ENCODE measurements at regions not wholly inside any gene's neighbourhood (a gene's known extent, or its start where the extent isn't known, plus 50 kb on each side); places are given as distances from the start of the nearest gene placed in this dataset.

DNA sequence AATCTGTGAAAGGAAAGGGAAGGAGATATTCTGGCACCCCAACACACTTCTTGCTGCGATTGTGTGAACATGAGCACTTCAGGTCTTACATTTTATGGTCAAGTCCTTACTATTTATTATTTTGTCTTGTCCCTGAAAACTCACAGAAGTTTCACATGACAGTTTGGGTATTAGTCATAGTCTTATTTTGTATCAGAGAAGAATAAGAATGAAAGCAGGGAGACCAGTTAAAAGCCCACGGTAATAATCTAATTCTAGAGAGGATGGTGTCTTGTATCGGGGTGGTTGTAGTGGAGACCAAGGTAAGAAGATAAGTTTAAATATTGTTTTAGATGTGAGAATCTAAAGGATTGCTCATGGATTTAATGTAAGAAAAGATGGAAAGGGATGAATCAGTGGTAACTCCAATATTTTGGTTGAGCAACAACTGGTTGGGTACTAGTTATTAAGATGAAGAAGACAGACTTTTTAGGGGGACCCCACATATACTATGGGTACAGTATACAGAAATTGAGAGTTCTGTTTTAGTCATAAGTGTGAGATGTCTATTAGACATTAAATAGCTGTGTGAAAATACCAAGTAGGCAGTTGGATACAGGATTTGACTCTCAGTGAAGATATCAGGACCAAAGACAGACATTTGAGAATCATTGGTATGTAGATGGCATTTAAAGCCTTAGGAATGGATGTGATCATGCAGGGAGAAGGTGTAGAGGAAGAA is 227.6 kb downstream of the MFSD1 start:
- Histone ChIP-seq H3K27ac (ENCODE audit: low read length) (peak overlapping the region; percentile 27; the same call in 1 of the 2 replicates), H4K20me1 (ENCODE audit: insufficient read depth, low read length) (no peaks in the 10 kb centered on the region), H3K4me1 (ENCODE audit: low read length) (peaks cover 24% of the 10 kb centered on the region), H2AFZ (ENCODE audit: low read length) (peak overlapping the region; percentile 12), H3K4me2 (ENCODE audit: low read depth, low read length) (peak overlapping the region; percentile 47), H3K4me3 (ENCODE audit: low read length) (peak overlapping the region; percentile 1; the same call in 1 of the 2 replicates), H3K27me3 (replicated peaks; ENCODE audit: insufficient read depth, low read length) (no peaks in the 10 kb centered on the region), H3F3A (ENCODE audit: insufficient read depth, low read length) (0 out of 2 replicates have a peak, but pooled peaks cover 6% of the 10 kb centered on the region), H3K9me2 (replicated peaks; ENCODE audit: insufficient read depth, low read length) (no peaks in the 10 kb centered on the region), H3K36me3 (replicated peaks; ENCODE audit: insufficient read depth, low read length) (no peaks in the 10 kb centered on the region), H3K9ac (ENCODE audit: low read length) (no peak overlapping the region), H3K79me2 (ENCODE audit: low read length) (no peaks in the 10 kb centered on the region), H3K9me3 (replicated peaks; ENCODE audit: insufficient read depth, low read length) (no peaks in the 10 kb centered on the region)
- DNase-seq, result peak; percentile 35
- TF ChIP-seq EZH2phosphoT487 (IDR thresholded peaks at IDR 0.05; ENCODE audit: low read length), result no peak
- no peak for TF ChIP-seq CTCF (IDR thresholded peaks at IDR 0.05; ENCODE audit: low read length)
- no peak for TF ChIP-seq EZH2 (optimal IDR thresholded peaks at IDR 0.05; ENCODE audit: low read depth, low read length)

DNA sequence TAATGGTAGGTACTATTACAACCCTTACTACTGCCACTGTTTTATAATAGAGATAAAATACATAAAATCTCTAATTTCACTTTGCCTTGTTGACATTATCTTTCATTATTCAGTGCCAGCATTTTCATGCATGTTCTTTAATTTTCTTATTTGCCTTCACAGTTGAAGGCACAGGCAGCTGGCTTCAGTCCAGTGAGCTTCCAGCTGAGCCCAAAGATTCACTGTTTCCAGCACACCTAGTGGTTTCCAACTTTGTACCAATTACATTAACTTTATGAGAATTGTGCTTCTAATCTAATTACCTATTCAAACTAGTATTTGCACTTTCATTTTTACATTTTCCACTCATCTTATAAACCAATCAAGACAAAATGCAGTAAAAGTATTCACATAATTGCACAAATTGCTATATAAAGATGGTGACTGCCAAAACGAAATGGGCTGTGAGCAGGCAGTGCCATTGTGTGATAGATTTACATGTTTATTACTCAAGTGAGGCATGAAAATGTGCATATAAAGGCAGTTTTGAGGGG is 228.3 kb downstream of the MFSD1 start:
- H3K79me2 ChIP-seq (ENCODE audit: low read length), result no peaks in the 10 kb centered on the region
- no peaks in the 10 kb centered on the region for H3K27me3 ChIP-seq (replicated peaks; ENCODE audit: insufficient read depth, low read length)
- H3K9ac ChIP-seq (ENCODE audit: low read length), result no peak overlapping the region
- peak overlapping the region; percentile 47; the same call in 1 of the 2 replicates for H3K4me2 ChIP-seq (ENCODE audit: low read depth, low read length)
- H4K20me1 ChIP-seq (ENCODE audit: insufficient read depth, low read length), result no peaks in the 10 kb centered on the region
- H2AFZ ChIP-seq (ENCODE audit: low read length), result peak overlapping the region; percentile 12; the same call in 1 of the 2 replicates
- H3K9me2 ChIP-seq (replicated peaks; ENCODE audit: insufficient read depth, low read length), result no peaks in the 10 kb centered on the region
- no peaks in the 10 kb centered on the region for H3K36me3 ChIP-seq (replicated peaks; ENCODE audit: insufficient read depth, low read length)
- H3K9me3 ChIP-seq (replicated peaks; ENCODE audit: insufficient read depth, low read length), result no peaks in the 10 kb centered on the region
- no peak overlapping the region for H3K4me3 ChIP-seq (ENCODE audit: low read length)
- 0 out of 2 replicates have a peak, but pooled peaks cover 6% of the 10 kb centered on the region for H3F3A ChIP-seq (ENCODE audit: insufficient read depth, low read length)
- no peak for DNase-seq
- H3K4me1 ChIP-seq (ENCODE audit: low read length), result peaks cover 24% of the 10 kb centered on the region
- TF ChIP-seq EZH2 (optimal IDR thresholded peaks at IDR 0.05; ENCODE audit: low read depth, low read length) (no peak), CTCF (IDR thresholded peaks at IDR 0.05; ENCODE audit: low read length) (no peak), EZH2phosphoT487 (IDR thresholded peaks at IDR 0.05; ENCODE audit: low read length) (no peak)
- no peak overlapping the region for H3K27ac ChIP-seq (ENCODE audit: low read length)

DNA sequence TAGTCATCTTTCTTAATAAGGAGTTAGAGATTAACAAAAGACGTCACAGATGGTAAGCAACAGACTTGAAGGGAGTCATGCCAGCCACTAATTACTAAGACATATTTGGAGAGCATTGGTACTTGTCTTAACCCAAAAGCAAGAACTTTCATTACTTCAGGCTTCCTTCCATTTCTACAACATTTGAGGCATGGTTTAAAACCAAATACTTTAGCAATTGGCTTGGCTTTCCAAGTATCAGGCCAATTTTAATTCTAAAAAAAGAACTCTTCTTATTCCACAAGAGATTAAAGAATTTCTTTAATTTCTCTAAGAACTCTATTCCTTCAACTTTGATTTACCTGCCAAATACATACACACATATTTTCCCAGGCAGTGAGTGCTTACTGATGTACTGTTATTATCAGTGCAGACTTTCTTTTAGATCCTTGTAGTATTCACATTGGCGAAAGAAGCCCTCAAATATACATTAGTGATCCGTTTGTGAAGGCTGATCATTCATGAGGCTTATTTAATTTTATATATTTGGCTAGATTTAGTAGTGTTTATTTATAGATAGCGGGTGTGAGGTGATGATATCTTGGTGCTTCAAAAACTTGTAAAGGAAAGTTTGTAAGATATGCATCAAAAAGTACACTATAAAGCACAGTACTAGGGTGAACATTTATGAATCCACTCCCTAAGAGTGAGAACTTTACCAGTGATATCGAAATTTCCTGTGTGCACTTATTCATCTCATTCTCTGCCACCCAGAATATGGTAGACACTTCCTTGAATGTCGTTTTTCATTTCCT is 229.2 kb downstream of the MFSD1 start:
- H3K4me3 ChIP-seq (ENCODE audit: low read length), result no peak overlapping the region
- DNase-seq, result no peak
- H3F3A ChIP-seq (ENCODE audit: insufficient read depth, low read length), result 0 out of 2 replicates have a peak, but pooled peaks cover 6% of the 10 kb centered on the region
- peaks cover 24% of the 10 kb centered on the region for H3K4me1 ChIP-seq (ENCODE audit: low read length)
- H3K4me2 ChIP-seq (ENCODE audit: low read depth, low read length), result no peak overlapping the region
- H3K9ac ChIP-seq (ENCODE audit: low read length), result no peak overlapping the region
- no peaks in the 10 kb centered on the region for H3K9me2 ChIP-seq (replicated peaks; ENCODE audit: insufficient read depth, low read length)
- H3K36me3 ChIP-seq (replicated peaks; ENCODE audit: insufficient read depth, low read length), result no peaks in the 10 kb centered on the region
- no peak overlapping the region for H2AFZ ChIP-seq (ENCODE audit: low read length)
- H3K27ac ChIP-seq (ENCODE audit: low read length), result no peak overlapping the region
- H3K79me2 ChIP-seq (ENCODE audit: low read length), result no peaks in the 10 kb centered on the region
- no peaks in the 10 kb centered on the region for H3K27me3 ChIP-seq (replicated peaks; ENCODE audit: insufficient read depth, low read length)
- no peaks in the 10 kb centered on the region for H3K9me3 ChIP-seq (replicated peaks; ENCODE audit: insufficient read depth, low read length)
- H4K20me1 ChIP-seq (ENCODE audit: insufficient read depth, low read length), result no peaks in the 10 kb centered on the region
- TF ChIP-seq EZH2phosphoT487 (IDR thresholded peaks at IDR 0.05; ENCODE audit: low read length) (no peak), EZH2 (optimal IDR thresholded peaks at IDR 0.05; ENCODE audit: low read depth, low read length) (no peak), CTCF (IDR thresholded peaks at IDR 0.05; ENCODE audit: low read length) (no peak)

All from MM.1S (cell line).